Panc1 (cell line): ENCODE measurements at regions not wholly inside any gene's neighbourhood (a gene's known extent, or its start where the extent isn't known, plus 50 kb on each side); places are given as distances from the start of the nearest gene placed in this dataset.

Source experiments
- ATAC-seq: fragments of 200-7000 bp; cut with Tn5 transposase; 2 replicates; pipeline ENCODE4 v1.9.1; 2020; ENCODE audit warnings: mild to moderate bottlenecking, moderate library complexity
- BruUV-seq: library from RNA; stranded (reverse); fragments of 400-500 nt; replicated peaks from 2 replicates; lab custom pipeline; 2021; lab: Mats Ljungman, UMichigan
- CTCF ChIA-PET: fragments of 300-600 bp; sonication (Branson Sonifier 250); formaldehyde crosslinking; loops from one replicate; lab custom pipeline; 2022; ENCODE audit warnings: antibody characterized with exemption; lab: Charles Lee
- POLR2A ChIA-PET: fragments of 300-600 bp; sonication (Branson Sonifier 250); formaldehyde crosslinking; loops from one replicate; lab custom pipeline; 2022; ENCODE audit warnings: antibody characterized with exemption; lab: Charles Lee
- DNase-seq: peaks from one replicate; pipeline ENCODE4 v3.0.0-alpha.2; 2010; ENCODE audit warnings: low read depth, low spot score
- H3K27ac ChIP-seq: 2 replicates; pipeline ENCODE4 v1.5.1; 2011; ENCODE audit warnings: mild to moderate bottlenecking, low read length, inconsistent platforms
- H3K27me3 ChIP-seq: fragments of 200-500 bp; sonication (Bioruptor generic); 2 replicates; pipeline ENCODE4 v1.6.0; 2014; ENCODE audit warnings: low read length, inconsistent platforms; ENCODE audit not compliant: control insufficient read depth, insufficient read depth
- H3K36me3 ChIP-seq: fragments of 200-500 bp; sonication (Bioruptor generic); 2 replicates; pipeline ENCODE4 v1.5.1; 2014; ENCODE audit warnings: inconsistent platforms, mild to moderate bottlenecking, low read length, moderate library complexity; ENCODE audit not compliant: control insufficient read depth, insufficient read depth
- H3K4me1 ChIP-seq: 2 replicates; pipeline ENCODE4 v1.5.1; 2011; ENCODE audit warnings: inconsistent platforms, mild to moderate bottlenecking, low read length, moderate library complexity; ENCODE audit not compliant: control insufficient read depth, insufficient read depth
- H3K4me3 ChIP-seq, 2 experiments: 2 replicates each; pipeline ENCODE4 v1.5.1; 2011 to 2012; ENCODE audit warnings: low read depth in 2 of 2, low read length in 2 of 2, mild to moderate bottlenecking in 2 of 2, inconsistent platforms in 1 of 2, moderate library complexity in 1 of 2
- H3K9me3 ChIP-seq: fragments of 200-500 bp; sonication (Bioruptor generic); 2 replicates; pipeline ENCODE4 v1.5.1; 2014; ENCODE audit warnings: low read depth, mild to moderate bottlenecking, inconsistent platforms, low read length, moderate library complexity; ENCODE audit not compliant: control insufficient read depth, insufficient read depth
- POLR2AphosphoS5 ChIP-seq: IDR thresholded peaks from 2 replicates; pipeline ENCODE4 v1.6.1; 2012; ENCODE audit warnings: mild to moderate bottlenecking, low read depth, low read length, moderate library complexity
- REST ChIP-seq, 2 experiments: IDR thresholded peaks; 2 replicates each; pipeline ENCODE4 v1.6.1; 2011 to 2012; ENCODE audit warnings: low read depth in 2 of 2, control low read depth in 1 of 2, low read length in 1 of 2, mild to moderate bottlenecking in 1 of 2, moderate library complexity in 1 of 2; ENCODE audit not compliant: insufficient read depth in 1 of 2
- SIN3A ChIP-seq: IDR thresholded peaks from 2 replicates; pipeline ENCODE4 v1.6.1; 2012; ENCODE audit warnings: low read depth, mild to moderate bottlenecking, low read length, moderate library complexity, borderline replicate concordance; ENCODE audit not compliant: insufficient read depth
- TCF7L2 ChIP-seq: IDR thresholded peaks from 2 replicates; pipeline ENCODE4 v1.6.1; 2011; ENCODE audit warnings: mild to moderate bottlenecking, low read depth, low read length, inconsistent platforms
- in situ Hi-C: cut with HindIII; loops from 2 replicates; pipeline ENCODE4 v1.10.0; 2016; ENCODE audit warnings: low sequenced_read_pairs, low pct_unique_long_range_greater_than_20kb
- intact Hi-C: fragments of 100-400 bp; cut with micrococcal nuclease; formaldehyde crosslinking; loops from one replicate; pipeline ENCODE4 v1.10.0; 2022; ENCODE audit not compliant: unreplicated experiment
- TF ChIP-seq, protein P1 (sequence below): fragments of 450-650 bp; IDR thresholded peaks from 2 replicates; pipeline ENCODE4 v1.5.1; 2017; ENCODE audit warnings: mild to moderate bottlenecking

GRCh38 chrX:926991-927390 is 285.5 kb downstream of the CRLF2 start:
- Histone ChIP-seq H3K27me3 (no peaks in the 10 kb centered on the region), H3K4me3 (no peak overlapping the region), H3K9me3 (no peaks in the 10 kb centered on the region), H3K36me3 (no peaks in the 10 kb centered on the region), H3K27ac (no peak overlapping the region), H3K4me1 (no peaks in the 10 kb centered on the region)
- POLR2A ChIA-PET: no interaction called here
- intact Hi-C loops (no loop called here), in situ Hi-C loops (no loop called here)
- no TSS peak for BruUV-seq
- TF ChIP-seq TCF7L2: no peak
- TF ChIP-seq SIN3A: no peak
- TF ChIP-seq, protein P1, sequence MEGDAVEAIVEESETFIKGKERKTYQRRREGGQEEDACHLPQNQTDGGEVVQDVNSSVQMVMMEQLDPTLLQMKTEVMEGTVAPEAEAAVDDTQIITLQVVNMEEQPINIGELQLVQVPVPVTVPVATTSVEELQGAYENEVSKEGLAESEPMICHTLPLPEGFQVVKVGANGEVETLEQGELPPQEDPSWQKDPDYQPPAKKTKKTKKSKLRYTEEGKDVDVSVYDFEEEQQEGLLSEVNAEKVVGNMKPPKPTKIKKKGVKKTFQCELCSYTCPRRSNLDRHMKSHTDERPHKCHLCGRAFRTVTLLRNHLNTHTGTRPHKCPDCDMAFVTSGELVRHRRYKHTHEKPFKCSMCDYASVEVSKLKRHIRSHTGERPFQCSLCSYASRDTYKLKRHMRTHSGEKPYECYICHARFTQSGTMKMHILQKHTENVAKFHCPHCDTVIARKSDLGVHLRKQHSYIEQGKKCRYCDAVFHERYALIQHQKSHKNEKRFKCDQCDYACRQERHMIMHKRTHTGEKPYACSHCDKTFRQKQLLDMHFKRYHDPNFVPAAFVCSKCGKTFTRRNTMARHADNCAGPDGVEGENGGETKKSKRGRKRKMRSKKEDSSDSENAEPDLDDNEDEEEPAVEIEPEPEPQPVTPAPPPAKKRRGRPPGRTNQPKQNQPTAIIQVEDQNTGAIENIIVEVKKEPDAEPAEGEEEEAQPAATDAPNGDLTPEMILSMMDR: no peak
- no peak for TF ChIP-seq POLR2AphosphoS5
- no peak for TF ChIP-seq REST (IDR thresholded peaks at IDR 0.05; ENCODE audit: insufficient read depth in 1 of 2, low read depth in 2 of 2, low read length in 1 of 2)
- CTCF ChIA-PET: no interaction called here
- no peak for ATAC-seq
- DNase-seq: no peak

DNA sequence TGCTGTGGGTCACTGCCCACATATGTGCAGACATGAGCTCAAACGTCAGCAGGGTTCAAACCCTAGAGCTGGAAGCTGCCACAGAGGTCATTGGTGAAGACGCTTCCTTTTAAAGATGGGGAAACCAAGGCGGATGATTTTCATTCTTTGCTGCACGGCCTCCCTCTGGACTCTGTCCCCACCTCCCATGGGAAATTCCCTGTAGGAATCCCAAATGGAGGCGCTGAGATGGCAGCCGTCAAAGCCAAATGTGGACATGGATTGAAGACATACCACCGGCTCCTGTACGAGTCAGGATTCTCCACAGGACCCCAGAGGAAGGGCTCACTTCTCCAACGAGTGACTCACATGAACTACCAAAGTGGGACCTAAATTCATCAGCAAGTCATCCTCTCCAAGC is 286.4 kb downstream of the CRLF2 start:
- BruUV-seq: no TSS peak
- CTCF ChIA-PET: no interaction called here
- no peak overlapping the region for H3K4me3 ChIP-seq

More for the DNA sequence above, 286.4 kb downstream of the CRLF2 start:
- intact Hi-C loops (no loop called here), in situ Hi-C loops (no loop called here)
- DNase-seq (no peak), ATAC-seq (no peak)
- no peaks in the 10 kb centered on the region for H3K4me1 ChIP-seq
- POLR2A ChIA-PET: no interaction called here
- no peaks in the 10 kb centered on the region for H3K27me3 ChIP-seq
- TF ChIP-seq SIN3A (no peak), TCF7L2 (no peak), REST (IDR thresholded peaks at IDR 0.05; ENCODE audit: insufficient read depth in 1 of 2, low read depth in 2 of 2, low read length in 1 of 2) (no peak), POLR2AphosphoS5 (no peak)
- TF ChIP-seq, protein P1: no peak
- no peaks in the 10 kb centered on the region for H3K36me3 ChIP-seq
- no peaks in the 10 kb centered on the region for H3K9me3 ChIP-seq
- H3K27ac ChIP-seq: no peak overlapping the region
